ENCODE measurements at regions not wholly inside any gene's neighbourhood (a gene's known extent, or its start where the extent isn't known, plus 50 kb on each side); places are given as distances from the start of the nearest gene placed in this dataset.
"Not testable (repeated sequence)": the region's sequence is repeated elsewhere in the genome, so short reads cannot be mapped to it uniquely, and the experiment has no call there.

DNA sequence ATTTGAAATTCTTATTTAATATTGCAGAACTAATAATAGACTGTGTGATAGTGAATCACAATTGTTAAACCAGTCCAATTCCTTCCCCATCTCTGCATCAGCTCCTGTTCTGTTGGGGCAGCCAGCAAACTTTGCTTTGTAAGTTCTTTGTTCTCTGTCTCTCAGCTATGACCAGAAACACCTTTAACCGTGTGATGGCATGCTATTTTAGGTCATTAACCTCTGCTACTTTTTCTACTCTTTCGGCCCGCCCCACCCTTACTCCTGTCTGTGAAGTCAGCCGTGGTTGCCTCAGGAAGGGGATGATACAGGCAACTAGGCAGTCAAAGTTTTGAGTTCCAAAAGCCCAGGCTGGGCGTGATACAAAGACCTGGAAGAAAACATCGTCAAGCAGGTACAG lies 51.3 kb upstream of the EGFL6 start:
- DNase-seq, result no peak

DNA sequence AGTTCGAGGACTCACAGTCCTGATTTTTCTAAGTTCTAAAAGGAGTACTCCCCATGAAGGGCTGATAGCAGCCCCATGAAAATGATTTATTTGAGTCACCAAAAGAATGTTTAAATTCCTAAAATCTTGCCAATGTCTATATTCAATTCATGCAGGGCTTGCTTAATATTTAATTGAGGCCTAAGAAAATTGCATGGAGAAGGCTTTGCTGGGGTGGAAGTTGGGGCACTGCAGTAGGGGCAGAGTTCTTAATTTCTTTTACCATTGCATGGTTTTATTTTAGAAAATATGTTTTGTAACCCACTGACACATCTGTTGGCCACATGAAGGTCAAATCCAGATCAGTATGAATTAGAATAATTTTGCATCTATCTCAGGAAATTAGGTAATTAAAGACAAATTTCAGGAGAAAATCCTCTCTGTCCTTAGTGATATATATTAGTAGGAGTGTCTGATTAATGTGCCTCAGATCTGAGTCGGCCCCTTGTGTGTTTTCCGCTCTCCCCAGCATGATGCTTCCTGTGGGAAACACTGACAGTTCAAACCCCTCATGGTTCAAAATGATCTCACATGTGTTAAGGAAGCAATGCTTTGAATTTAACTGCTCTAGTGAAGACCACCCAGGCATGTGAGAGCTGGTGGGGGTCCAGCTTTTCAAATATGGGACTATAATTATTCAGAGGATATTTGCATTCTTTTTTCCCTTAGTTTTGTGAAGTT lies 54.0 kb upstream of the EGFL6 start:
- no peak for DNase-seq

DNA sequence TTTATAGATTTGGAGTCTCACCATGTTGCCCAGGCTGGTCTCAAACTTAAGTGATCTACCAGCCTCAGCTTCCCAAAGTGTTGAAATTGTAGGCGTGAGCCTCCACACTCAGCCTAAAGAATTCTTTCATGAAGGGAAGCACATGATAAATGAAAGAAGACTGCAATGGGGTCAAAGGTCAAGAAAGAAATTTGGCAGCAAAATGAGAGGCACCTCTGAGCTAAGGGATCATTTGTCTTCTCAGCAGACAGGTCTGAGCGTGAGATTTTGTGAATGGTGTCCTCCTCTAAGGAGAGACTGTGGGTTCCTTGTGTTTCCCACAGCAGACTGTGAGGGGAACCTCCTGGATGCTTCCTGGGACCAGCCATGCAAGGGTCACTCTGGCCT lies 57.5 kb upstream of the EGFL6 start:
- DNase-seq, result no peak

DNA sequence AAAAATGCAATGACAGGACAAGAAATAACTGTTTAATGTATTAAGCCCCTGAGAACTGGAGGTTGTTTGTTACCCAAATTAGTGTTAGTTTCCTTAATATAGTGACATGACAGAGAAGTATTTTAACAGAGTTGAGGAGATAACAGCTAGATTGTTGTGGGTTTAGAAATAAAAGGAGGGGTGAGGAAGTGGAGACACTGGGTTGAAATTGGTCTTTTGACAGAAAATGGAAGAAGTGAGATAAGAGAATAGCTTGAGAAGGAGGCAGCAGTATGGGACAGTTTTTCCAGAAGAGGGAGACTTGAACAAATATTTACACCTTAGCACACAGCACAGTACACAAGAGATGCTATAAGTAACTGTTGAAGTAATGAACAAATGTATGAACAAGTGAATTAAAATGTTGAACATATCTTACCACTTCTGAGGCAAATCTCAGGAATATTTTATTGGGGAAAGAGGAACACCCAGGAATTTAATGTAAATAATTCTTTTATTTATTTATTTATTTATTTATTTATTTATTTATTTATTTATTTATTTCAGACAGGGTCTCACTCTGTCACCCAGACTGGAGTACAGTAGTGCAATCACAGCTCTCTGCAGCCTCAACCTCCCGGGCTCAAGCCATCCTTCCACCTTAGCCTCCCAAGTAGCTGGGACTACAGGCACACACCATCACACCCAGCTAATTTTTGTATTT lies 58.0 kb upstream of the EGFL6 start:
- DNase-seq, result no peak

DNA sequence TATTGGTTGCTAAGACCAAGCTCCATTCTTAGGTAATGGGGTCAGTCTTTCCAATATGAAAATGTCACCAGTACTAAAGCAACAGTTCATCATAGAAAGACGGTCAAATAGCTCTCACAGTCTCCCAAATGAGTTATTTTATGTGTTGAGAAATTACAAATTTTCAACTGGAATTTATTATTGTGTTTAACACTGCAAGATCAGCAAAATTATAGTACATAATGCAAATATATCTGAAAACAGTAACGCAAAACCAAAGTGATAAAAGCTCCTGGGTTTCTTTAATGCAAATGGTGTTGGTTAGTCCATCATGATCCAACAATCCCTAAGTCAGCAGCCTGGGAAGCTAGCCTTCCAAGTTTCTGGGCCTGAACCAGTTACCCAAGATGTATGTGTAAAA lies 61.5 kb upstream of the EGFL6 start:
- DNase-seq, result no peak

DNA sequence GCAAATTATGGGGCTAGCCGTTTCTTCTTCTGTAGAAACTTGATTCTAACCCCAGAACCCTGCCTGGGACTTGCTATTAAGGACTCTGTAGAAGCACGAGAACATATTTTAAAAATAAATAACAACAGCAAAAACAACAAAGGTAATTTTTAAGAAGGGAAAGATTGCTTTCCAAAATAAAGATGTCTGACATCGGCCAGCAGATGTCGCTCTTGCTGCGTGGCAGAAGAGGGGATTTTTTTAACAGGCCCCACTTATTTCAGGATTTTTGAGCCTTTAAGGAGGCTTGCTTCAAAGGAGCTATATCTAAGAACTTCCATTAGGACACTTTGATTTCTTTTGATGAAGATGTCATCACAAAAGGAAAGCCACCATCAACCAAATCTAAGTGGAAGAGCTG lies 62.8 kb upstream of the EGFL6 start:
- DNase-seq, result peak; percentile 43

DNA sequence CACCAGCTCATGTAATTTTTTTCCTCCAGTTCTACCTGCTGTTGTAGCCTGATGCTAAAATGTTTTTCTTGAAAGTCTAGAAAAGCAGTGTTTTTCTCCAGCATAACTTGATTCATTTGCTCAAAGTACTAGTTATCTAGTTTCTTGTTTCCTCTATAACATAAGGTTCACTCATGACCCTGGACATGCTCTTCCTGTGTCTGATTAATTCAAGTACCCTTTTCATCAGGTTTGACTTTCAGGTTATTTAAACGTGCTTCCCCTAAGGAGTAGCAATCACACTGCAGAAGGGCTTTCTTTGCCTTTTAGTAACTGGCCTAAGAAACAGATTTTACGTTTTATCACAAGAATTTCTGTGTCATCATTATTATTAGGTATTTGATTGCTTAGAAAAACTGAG lies 66.8 kb upstream of the EGFL6 start:
- no peak for DNase-seq

DNA sequence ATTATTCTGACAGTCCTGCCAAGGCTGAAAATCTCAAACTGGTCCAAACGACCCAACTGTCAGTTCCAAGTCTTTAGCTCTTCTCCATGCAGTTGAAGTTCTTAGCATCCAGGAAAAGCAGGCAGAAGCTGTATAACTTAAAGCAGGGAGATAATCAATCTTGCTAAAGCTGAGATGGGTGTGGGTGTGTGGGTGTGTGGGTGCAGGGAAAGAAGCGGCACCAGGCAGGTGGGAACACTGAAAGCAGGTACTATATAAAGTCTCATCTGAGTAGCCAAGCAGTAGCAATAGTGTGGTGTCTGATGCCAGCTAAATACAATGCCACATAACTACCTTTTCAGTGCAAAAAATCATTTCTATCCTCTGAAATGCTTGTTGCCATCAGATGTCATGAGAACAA lies 69.7 kb upstream of the EGFL6 start:
- DNase-seq, result no peak

DNA sequence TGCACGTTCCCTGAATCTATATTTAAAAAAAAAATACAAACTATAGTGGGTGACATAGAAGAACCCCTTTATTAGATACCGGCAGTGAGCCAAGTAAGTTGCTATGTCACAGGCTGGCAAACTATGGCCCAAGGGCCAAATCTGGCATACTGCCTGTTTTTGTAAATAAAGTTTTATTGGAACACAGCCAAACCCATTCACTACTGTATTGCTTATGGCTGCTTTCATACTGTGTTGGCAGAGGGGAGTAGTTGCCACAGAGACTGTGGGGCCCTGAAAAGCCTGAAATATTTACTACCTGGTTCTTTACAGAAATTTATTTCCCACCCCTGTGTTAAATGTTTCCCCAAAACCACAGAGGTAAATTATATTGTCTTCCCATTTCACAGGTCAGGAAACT lies 71.2 kb upstream of the EGFL6 start:
- no peak for DNase-seq

DNA sequence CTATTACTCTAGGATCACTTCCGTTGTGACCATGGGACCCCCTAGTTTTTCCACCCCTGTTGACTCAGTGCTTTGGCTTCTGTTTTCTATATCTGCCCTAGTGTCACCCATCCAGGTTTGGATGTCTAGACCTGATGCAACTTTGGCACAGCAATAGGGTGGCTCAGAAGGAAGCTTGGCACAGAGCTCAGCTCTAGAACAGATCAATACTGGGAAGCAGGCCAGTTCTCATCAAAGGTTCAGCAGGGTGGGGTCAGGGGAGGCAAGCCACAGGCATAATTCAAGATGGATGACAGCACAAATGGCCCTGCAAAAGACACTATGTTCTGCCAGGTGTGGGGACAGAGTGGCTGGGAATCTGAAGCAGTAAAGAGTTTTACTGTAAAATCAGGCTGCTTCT lies 74.2 kb upstream of the EGFL6 start:
- no peak for DNase-seq

DNA sequence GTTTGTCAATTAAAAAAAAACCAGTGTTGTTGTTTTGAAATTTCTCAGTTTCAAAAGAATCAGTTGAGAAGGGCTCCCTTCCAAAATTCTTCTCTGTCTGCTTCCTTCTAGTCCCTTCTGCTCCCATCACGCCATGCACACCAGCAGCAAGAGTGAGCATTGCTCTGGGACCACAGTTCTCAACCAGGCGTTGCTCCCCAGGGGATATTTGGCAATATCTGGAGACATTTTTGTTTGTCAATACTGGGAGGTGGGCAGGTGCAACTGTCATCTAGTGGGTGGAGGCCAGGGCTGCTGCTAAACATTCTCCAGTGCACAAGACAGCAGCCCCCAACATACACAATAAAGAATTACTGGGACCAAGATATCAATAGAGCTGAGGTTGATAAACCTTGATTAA lies 74.8 kb upstream of the EGFL6 start:
- DNase-seq, result no peak

DNA sequence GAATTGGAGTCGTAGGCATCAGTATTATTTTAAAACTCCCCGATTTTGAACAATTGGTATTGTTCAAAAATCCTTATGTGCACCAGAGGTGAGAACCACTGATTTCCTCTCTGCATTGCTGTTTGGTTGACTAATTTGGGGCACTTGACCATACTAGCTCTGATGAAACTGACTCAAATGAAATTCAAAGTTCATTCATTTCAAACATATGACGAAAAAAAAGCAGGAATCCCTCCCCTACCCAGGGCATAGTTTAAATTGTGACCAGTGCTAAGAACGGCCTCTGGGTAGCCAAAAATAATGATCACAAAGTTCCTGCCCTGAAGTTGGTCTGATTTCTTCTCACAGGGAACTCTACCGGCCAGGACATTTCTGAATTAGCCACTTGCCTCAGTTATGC lies 75.7 kb upstream of the EGFL6 start:
- no peak for DNase-seq

DNA sequence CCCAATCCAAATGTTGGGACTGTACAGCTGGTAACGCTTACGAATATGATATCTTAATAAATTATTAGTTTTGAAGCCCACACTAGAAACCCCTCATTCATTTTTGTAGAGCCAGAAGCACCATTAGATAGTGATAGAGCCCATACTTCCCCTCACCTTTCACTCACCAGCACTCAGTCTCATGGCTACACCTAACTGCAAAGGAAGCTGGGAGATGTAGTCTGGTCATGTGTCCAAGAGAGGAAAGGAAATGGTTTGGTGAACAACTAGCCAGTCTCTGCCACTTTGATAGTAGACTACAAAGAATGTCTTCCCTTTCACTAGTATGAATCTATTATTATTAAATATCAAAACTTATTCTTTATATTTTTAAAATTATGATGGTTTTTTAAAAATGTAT lies 77.1 kb upstream of the EGFL6 start:
- DNase-seq, result no peak

DNA sequence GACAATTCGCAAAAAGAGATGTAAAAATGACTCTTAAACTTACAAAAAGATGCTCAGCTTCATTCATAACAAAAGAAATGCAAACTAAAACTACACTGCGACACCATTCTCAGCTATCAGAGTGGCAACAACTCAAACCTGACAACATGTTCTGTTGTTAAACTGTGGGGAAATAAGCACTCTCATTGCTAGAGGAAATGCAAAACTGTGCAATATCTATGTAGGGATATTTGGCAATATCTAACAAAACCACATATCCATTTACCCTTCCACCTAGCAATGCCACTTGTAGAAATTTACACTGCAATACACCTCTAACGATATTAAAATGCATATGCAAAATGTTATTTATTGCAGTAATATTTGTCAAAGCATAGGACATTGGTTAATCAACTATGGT lies 78.3 kb upstream of the EGFL6 start:
- DNase-seq, result no peak

DNA sequence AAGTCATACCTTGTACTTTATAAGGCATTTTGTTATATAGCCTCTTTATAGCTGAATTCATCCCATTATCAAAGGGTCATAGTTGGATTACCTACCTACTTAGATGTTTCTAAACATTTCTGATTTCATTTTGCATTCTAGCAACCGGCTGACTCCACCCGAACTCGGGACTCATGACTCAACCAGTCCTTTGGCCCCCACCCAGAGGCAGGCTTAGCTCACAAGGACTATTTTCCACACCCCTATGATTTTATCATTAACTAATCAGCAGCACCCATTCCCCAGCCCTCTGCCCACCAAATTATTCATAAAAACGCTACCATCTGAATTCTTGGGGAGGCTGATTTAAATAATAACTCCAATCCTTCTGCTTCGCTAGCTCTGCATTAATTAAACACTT lies 79.9 kb upstream of the EGFL6 start:
- no peak for DNase-seq

DNA sequence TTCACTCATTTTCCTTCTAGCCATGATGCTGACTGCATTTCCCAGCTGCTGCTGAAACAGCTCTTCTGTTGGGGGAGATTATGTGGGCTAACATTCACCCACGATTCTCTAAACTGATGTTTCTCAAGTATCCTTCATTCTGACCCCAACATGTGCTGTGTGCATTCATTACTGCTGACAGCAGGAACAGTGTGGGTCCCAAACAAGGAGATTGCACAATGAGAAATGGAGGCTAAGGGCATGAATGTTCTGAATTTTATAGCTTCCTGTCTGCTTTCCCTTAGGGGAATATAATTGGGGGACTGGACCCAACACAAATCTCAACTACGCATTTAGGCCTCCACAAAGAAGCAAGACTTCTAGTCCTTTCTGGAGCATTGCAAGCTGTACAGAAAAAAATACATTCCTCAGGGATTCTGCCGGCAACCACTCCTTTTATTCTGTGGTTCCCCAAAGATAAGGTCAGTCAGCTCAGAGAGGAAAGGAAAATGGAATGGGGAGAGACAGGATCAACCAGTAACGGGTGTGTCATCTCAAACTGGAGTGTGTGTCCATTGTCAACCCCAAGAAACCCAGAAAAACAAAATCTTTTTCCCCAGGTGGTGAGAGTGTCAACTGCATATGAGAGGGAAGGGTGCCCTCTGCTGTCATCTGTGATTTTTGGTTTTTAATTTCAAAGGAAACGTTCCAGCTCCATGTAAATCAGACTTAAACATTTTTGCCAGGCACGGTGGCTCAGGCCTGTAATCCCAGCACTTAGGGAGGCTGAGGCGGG lies 81.5 kb upstream of the EGFL6 start:
- peak; percentile 14 for DNase-seq

DNA sequence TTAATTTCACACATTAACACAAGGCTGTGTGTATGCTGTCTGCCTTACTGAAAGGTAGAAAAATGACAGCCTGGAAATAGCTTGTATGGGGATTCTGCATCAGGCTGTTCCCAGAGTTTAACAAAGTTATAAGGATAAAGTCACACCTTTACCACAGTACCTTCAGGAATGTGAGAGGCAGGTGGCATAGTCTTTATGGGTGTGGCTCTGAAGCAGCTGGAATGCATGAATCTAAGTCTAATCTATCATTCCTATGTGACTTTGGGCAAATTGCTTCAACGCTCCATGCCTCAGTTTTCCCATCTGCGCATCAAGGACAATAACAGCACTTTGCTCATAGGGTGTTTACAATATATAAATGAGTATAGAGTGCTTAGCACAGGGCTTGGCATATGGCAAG lies 84.2 kb upstream of the EGFL6 start:
- no peak for DNase-seq

DNA sequence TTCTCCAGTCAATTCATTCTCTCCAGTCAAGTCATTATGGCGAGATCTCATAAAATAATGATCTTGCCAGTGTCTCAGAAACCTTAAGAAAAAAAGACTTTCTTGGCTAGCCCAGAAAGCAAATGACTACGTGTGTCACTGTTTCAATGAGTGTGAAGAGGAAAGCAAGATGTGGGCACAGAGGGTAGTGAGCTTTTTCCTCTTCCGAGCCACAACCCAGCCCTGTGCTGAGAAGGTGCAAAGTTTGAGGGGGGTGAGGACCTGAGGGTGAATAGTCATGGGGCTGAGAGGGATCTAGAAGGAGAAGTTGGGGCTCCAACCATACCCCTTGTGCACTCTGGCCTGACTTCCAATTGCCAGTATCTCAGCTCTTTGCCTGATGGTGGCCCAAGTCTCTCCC lies 85.6 kb upstream of the EGFL6 start:
- DNase-seq, result no peak

DNA sequence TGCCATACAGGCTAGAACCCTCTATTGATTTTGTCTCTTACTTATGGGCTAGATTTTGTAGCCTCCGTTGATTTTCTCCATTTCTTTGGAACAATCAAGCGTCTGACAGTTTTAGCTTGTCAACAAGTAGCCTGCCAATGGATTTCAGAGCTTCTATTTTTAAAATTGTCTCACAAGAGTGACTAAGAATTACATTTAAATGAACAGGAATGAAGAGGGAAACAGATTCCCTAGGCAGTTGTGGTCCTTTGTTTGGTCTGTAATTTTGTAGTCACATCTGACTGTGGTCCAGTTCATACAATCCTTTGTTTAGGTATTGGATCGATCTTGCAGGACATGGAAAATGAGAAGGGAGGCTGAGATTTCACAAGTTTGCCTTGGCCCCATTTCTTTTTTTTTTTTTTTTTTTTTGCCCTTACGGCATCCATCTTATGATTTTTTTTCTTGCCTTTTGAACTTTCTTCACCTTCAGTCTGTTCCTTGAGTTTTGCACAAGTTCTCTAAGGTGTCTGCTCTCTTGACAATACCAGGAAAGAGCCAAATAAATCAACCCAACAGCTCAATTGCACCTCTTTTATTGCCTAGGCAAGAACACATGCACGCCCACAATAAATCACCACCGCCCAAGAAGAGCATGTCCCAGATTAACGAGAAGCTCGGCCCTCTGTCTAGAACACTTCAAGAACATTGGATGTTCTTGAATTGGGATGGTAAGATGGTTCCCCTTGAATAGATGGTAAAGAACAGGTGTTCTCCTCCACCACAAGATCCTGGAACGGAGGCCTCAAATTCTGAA lies 86.5 kb upstream of the EGFL6 start:
- no peak for DNase-seq

DNA sequence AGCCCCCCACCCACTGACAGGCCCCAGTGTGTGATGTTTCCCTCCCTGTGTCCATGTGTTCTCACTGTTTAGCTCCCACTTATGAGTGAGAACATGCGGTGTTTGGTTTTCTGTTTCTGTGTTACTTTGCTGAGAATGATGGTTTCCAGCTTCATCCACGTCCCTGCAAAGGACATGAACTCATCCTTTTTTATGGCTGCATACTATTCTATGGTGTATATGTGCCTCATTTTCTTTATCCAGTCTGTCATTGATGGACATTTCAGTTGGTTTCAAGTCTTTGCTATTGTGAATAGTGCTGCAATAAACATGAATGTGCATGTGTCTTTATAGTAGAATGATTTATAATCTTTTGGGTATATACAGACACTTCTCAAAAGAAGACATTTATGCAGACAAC lies 88.6 kb upstream of the EGFL6 start:
- not testable (repeated sequence) for DNase-seq

DNA sequence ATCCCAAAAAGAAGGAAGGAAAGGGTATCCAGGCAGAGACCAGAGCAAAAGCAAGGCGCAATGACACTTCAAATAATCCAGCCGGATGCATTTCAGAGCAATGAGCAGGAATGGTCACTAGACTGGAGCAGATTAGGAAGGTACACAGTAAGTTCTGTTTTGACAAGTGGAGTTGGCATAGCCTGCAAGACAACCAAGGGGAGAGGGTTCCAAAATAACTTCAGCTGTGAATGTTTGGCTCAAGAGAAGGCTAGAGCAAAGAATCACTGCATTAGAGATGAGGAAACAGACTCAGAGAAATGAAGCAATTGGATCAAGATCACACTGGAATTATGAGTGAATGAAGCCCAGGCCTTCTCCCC lies 90.0 kb upstream of the EGFL6 start:
- DNase-seq, result no peak

DNA sequence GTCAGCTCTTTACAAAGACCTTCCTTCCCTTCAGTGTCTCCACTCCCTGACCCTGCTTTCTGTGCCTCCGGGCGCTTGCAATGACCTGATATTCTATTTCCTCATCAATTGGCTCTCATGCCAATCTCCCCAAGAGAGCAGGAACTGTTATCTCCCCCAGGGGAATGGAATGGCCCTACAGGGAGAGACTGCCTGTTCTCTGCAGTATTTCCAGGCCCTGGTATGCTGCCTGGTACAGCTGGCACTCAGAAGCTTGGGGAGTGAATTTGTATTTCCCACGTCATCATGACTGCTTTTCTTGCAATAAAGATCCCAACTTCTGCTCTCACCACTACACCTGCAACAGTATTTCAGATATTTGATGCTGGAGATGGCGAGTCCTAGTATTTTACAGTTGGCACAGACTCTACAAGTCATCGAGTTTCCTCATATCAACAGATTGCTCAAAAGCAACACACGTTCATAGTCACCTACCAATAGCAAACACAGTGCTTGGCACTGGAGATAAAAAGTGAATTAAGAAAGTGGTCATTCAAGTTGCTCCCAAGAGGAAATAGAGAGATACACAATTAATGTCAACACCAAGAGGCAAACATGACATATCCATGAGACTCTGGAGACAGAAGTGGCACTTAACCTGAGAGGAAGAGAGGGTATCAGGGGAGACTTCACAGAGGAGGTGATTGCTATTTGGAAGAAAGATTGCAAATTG lies 90.5 kb upstream of the EGFL6 start:
- DNase-seq, result no peak

DNA sequence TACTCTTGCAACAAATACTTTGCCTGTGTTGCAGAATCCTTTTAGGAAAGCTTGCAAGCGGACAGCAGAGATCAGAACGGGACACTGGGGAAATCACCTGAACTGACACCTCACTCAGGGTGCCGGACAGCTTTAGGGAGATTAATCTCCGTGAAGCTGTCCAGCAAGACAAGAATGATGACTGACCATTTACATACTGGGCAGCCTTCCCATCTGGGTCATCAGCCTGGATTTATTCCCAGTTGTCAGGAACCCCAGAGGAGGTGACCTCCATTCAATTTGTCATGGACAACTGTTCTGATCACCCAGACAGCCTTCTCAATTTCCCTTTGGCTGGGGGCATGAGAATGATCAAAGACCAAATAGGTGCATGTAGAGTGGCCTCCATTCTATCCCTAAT lies 93.0 kb upstream of the EGFL6 start:
- no peak for DNase-seq
